GM18907 (cell line): ENCODE measurements at regions not wholly inside any gene's neighbourhood (a gene's known extent, or its start where the extent isn't known, plus 50 kb on each side); places are given as distances from the start of the nearest gene placed in this dataset.
"Not testable (repeated sequence)": the region's sequence is repeated elsewhere in the genome, so short reads cannot be mapped to it uniquely, and the experiment has no call there.

Experiments used
- ATAC-seq: cut with Tn5 transposase; IDR thresholded peaks from one replicate; pipeline ENCODE4 v1.9.1; 2021; ENCODE audit warnings: mild to moderate bottlenecking, moderate library complexity; ENCODE audit not compliant: unreplicated experiment

DNA sequence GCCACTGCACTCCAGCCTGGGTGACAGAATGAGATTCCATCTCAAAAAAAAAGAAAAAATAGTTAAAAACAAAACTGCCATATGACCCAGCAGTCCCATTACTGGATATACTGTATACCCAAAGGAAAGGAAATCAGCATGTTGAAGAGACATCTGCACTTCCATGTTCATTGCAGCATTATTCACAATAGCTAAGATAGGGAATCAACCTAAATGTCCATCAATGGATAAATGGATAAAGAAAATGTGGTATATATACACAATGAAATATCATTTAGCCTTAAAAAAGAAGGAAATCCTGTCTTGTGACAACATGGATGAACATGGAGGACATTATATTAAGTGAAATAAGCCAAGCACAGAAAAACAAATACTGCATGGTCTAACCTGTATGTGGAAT is 160.7 kb downstream of the DUSP6 start:
- ATAC-seq: not testable (repeated sequence)

DNA sequence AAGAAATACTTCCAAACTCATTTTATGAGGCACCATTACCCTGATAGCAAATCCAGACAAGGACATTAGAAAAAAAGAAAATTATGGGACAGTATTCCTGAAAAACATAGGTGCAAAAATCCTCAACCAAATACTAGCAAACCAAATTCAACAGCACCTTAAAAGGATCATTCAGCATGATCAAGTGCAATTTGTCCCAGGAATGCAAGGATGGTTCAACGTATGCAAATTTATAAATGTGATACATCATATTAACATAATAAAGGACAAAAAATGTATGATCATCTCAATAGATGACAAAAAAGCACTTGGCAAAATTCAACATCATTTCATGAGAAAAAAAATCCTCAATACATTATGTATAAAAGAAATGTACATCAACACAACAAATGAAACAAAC is 162.9 kb downstream of the DUSP6 start:
- no peak for ATAC-seq

DNA sequence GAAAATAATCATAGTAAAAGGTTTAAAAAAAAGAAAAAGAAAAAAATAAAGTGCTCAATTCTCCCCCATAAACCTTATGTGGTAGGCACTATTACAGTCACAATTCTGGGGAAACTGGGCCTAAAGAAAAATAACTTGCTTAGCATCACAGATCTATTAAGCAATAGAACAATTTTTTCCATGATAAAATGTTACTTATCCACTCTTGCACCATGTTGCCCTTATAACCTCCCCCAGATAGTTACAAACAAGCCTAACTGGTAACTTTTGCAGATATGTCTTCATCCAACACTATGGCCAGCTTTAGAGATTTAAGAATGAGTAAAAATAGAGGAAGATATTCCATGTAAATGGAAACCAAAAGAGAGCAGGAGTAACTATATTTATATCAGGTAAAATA is 164.8 kb downstream of the DUSP6 start:
- no peak for ATAC-seq

DNA sequence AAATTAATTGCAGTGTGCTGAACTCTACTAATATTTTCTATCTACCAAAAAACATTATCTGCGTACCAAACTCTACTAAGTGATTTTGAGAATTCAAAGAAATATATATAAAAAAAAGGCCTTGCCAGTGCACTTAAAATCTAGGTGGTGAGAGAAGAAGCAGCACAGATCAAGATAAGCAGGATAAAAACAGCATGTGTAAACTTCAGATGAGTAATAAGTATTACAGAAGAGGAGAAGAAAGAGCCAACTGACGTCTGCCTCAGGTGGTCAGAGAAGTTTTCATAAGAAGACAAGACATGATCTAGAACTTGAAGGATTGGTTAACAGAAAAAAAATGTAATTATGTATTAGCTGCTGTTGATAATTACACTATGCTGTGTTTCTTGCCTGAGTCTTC is 166.4 kb downstream of the DUSP6 start:
- ATAC-seq: no peak

DNA sequence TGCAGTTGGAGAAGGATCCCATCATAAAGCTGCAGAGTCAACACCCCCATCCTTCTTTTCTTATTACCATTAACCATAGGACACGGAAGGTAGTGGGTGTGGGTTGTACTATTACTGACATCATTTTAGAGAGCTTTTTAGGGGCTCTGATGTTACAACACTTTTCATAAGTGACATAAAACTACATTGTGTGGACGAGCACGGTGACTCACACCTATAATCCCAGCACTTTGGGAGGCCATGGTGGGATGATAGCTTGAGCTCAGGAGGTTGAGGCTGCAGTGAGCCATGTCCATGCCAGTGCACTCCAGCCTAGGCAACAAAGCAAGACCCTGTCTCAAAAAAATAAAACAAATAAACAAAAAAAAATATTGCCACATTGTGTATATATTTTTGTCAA is 167.1 kb downstream of the DUSP6 start:
- no peak for ATAC-seq

DNA sequence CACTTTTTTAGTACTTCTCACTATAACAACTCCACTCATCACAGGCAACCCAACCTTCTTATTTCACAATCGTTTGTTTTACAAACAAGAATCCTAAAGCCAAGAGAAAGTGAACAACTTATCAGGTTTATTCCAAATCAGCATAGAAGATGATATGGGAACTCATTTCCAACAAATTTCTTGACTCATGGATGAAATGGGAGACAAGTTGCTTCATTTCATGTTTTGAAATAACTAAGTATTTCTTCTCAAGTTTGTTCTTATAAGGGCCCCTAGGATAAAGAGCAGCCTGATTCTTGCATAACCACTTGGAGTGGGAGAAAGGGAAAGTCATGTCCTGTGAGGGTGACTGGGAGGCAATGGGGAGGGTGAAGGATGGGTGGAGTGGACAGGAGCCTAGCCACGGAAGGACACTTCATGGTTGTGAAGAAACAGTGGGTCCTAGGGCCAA is 168.3 kb downstream of the DUSP6 start:
- ATAC-seq: no peak

DNA sequence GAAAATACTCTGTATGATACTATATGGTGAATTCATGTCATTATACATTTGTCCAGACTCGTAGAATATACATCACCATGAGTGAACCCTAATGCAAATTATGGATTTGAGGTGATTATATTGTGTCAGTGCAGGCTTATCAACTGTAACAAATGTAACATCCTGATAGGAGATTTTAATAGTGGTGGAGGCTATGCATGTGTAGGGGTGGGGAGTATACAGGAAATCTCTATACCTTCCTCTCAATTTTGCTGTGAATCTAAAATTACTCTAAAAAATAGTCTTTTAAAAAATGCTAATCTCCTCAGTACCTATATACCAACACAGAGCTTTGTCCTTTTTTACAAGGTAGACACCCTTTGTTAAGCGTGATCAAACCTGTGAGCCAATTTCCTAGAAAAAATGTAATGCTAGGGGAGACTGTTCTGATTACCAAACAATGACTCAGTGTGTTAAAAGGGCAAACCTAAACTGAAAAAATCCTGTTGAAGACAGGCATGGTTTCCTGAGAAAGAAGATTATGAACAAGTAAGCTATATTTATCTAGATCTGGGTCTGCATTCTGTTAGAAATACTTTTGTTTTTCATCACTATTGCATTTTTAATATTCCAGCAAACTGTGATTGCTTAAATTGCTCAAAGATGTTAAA is 170.9 kb downstream of the DUSP6 start:
- ATAC-seq: no peak

DNA sequence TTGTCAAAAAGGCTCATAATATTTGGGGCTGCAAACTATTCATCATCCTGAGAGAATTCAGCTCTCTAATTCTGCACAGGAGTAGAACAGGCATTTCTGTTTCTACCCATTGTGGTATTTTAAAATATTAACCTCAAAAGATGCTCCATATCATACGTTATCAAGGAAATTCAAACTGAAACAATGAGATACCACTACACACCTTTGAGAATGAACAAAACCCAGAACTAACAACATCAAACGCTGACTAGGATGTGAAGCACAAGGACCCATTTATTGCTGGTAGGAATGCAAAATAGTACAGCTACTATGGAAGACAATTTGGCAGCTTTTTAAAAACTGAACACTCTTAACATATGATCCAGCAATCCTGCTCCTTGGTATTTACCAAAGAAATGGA is 171.8 kb downstream of the DUSP6 start:
- no peak for ATAC-seq

DNA sequence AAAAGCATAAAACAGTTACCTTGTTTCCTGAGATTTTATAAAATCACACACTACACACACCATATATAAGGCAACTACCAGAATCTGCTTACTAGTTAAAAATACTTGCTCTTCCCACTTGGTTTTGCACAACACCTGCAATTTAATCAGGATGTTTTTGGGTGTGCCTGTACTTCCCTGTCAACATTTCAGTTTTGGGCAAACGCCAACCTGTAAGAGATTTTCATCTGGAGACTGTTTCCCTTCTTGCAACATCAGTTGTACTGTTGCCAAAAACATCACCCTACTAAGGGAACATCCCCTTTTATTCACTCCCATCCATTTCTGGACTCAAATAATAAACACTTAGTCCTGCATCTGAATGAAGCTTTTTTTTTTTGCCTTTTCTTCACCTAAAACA is 172.3 kb downstream of the DUSP6 start:
- no peak for ATAC-seq

DNA sequence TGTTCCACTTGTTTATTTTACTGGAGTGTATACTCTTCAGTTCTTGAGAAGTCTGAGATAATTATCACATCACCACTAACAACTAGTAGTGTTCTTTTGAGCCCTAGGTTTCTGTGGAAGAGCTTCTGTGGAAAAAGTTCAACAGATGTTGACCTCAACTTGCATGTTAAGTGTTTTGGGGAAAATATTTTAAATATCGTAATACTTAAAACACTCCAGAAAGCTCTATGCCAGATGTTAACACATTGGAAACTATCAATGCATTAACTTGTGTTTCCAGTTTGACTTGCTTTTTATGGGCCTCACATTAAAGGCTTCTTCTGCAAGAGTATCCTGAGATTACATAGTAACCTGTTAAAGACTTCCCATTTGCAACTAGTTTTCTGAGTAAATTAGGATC is 173.1 kb downstream of the DUSP6 start:
- no peak for ATAC-seq

DNA sequence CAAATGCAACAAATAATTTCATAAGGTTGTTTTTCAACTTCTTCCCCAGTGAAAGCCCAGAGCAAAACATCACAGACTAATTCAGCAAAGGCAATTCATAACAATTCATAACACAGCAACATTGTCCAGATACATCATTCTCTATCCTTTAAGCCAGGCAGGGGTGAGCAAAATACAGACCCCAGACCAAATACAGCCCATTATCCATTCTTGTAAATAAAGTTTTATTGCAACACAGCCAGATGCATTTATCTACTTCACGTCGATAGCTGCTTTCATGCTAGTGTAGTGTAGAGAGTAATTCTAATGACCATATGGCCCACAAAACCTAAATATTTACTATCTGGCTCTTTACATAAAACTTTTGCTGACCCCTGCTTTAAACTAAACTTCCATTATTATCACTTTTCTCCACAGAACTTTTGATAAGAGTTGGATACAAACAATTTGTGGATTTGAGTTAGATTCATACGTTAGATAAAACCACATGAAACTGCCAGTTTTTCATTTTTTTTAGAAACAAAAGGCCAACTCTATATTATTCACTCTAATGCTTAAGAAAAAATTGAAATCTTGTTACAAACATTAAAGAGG is 174.4 kb downstream of the DUSP6 start:
- ATAC-seq: no peak

DNA sequence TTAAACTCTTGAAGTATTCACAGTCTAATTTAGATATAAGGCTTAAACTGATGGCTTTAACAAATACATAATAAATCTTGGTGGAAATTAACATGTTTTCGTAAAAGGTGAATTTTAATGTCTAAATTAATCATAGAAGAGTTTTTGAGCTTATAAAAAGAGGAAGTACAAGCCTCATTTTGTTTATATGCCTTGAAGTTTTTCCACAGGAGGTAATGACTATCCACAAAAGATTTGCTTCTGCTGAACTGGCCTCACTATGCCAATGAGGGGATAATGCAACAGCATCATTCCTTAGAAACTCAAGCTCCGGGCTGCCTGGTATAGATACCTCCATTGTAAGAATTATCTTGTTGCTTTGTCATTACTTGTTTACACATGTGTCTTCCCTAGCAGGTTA is 175.6 kb downstream of the DUSP6 start:
- no peak for ATAC-seq

DNA sequence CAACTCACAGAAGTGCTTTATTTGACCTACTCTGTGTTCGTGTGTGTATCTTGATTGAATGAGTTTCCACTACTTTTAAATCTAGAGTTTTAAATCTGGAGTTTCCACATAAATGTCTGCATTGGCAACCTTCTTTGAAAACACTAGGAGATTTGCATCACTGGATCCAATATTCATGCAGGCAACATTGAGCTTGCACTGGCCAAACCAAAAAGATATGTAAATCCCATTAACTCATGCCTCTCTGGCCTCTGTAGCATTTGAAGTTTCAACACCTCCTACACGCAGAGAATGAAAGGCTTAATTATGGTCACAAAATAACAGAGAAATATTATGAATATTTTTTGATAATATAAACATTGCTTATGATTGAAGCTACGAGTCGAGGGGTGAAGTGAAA is 178.6 kb downstream of the DUSP6 start:
- ATAC-seq: no peak

DNA sequence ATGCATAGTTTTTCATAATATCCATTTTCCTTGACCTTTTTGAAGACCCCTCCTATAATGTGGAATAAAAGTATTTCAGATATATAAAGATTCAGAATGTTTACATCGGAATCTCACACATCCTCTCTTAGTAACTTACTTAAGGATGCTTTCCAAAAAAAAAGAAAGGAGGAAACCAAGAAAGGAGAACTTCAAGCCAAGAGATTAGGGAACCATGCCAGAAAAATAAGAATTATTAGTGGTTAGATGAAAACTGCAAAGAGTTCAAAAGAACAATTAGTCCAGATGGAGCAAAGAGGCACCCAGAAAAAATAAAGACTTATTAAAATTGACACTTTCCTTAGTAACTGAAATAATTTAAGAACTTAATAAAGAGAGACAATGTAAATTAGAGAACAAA is 179.2 kb downstream of the DUSP6 start:
- ATAC-seq: no peak

DNA sequence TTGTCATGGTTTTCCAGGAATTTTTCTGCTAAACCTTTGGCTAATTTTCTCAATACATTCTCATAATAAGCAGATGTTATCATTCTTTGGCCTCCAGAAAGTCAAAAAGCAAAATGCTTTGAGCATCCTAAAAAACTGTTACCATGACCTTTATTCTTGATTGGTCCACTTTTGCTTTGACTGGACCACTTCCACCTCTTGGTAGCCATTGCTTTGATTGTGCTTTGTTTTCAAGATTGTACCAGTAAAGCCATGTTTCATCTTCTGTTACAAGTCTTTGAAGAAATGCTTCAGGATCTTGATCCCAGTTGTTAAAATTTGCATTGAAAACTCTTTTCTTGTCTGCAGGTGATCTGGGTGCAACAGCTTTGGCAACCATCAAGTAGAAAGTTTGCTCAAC is 180.1 kb downstream of the DUSP6 start:
- no peak for ATAC-seq

DNA sequence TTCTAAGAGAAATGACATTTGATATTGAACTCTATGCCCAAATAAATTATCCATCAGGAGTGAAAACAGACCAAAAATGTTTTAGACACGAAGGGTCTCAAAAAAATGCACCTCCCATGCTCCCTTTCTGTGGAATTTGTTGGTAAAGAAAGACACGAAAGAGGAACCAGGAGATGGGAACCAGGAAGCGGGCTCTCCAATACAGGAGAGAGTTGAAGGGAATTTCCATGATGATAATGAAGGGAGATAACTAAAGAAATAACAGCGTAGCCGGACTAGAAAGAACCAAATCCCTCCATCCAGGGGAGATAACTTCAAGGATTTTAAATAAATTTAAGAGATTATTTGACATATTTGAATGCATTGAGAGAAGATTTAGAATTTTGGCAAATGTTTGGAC is 183.0 kb downstream of the DUSP6 start:
- no peak for ATAC-seq

DNA sequence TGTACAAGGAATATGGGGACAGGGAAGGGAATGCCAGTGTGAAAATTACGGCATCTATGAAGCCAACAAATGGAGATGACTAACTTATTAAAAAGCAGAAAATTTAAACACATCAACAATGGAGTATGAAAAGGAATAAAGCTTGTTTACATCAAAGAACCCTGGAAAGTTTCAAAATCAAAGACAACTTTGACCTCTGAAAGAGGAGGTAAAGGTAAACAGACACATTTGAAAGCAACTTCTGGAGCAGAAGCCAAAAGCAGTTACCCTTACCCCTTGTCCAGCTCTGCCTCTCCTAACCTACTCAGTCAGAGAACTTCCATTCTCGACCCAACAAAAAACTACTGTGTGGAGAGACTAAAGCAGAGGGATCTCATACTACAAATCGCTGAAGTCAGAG is 184.3 kb downstream of the DUSP6 start:
- ATAC-seq: no peak

DNA sequence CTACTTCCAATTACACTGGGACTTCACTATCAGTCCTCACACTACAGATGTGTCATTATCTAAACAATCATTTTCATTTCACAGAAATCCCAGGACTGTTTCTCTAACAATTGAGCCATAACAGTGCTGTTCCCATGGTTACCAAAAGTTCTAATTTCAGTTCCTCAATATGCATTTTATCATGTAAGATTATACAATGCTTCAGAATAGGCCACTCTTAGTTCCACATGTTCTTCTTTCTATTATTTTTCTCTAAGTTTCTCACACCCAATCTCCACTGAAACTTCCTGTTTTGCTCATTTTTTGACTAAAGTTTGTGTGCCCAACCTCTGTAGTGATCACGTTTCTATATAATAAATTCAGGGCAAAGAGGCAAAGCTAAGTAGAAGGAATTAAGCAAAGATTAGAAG is 185.8 kb downstream of the DUSP6 start:
- ATAC-seq: peak; percentile 90

DNA sequence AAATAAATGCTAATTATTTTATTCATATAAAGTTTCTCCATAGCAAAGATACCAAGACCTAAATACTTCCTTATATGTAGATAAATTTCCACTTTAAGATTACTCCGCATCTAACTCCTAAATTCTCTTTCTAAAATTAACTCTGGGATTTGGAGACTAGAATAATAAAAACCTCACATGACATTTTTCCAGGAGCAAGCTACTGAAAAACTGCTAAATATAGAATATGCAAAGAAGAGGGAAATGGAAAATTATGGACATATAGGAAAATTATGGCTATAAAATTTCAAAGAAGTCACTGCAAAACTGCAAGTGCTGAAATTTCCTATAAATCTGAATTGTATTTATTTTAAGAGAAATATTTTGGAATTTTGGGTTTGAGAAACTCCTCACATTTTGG is 186.2 kb downstream of the DUSP6 start:
- no peak for ATAC-seq

DNA sequence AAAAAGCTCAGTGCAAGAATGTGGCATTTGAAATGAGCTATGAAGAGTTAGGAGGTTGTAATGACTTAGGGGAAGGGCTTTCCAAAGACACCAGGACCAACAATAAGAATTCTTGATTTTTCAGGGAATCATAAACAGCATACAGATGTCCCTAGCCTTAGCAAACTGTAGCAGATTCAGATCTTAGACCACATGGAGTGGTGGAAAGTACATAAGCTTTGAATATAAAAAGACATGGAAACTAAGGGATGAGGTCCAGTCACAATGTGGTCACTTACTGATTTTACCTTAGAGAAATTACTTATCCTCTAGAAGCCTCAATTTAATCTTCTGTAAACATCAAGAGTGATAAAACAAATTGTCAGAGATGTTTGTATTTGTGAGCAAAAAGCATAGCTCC is 186.6 kb downstream of the DUSP6 start:
- ATAC-seq: no peak

DNA sequence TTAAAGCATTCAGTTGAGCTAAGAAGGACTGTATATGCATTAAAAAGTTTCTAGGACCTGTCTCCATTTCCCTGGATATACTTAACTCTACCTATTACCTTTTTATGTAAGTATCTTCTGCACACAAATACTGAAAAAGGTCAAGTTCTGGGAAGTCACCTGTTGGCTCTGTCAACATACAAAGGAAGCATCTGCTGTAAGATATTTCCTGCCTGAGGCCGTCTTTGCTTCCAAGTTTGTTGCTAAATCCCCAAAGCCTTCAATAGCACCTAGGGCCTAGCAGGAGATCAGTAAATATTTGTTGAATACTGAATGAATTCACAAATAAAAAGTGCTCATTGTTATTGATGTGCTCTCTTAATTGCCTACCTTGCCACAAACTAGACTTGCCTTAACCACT is 188.4 kb downstream of the DUSP6 start:
- ATAC-seq: no peak

DNA sequence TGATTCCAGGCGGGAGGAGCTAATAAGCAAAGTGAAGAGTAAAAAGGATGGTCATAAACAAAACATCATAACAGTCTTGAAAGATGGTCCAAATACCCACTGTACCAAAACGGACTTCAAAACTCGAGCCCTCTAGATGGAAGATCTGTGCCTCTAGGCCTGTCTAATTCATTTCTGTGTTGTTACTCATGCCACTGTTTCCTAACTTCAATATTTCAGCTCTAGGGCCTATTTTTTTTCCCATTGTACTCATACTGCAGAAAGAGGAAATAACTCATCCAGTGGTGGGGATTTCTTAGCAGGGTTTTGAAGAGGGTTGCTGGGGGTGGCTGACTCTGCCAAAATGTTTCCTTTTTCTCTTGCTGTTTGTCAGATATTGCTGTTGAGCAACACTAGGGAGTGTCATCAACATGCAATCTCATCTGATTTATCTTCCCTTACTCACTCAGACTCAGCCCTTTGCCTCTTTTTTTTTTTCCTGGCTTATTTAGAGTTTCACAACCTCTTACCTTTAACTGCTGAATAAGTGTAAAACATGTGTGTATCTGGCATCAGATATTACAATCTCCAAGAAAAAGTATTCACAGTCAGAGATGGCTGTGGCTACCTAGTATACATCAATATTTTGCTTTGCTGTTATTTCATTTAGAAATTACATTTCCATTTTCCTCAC is 189.6 kb downstream of the DUSP6 start:
- peak; percentile 38 for ATAC-seq

DNA sequence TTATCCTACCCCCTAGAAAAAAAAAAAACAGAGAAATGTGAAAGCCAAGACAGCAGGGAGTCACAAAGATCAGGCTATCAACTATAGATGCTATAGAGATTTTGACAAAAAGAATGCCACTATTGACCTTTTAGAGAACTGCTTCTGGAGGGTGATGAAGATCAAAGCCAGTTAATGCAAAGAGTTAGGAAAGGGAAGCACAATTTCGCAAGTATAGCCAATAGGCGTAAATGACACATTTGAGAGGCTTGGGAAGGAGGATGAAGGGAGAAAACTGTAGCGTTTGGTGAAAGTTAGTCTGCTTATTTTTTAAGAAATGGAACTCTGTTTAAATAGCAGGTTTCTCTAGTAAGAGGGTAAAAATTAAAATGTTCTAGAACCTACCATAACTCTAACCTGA is 190.7 kb downstream of the DUSP6 start:
- no peak for ATAC-seq
